Activated naive CD8-positive, alpha-beta T cell treated with anti-CD3 and anti-CD28 coated beads for 36 hours (primary cell): ENCODE measurements at regions not wholly inside any gene's neighbourhood (a gene's known extent, or its start where the extent isn't known, plus 50 kb on each side); places are given as distances from the start of the nearest gene placed in this dataset.
"Not testable (repeated sequence)": the region's sequence is repeated elsewhere in the genome, so short reads cannot be mapped to it uniquely, and the experiment has no call there.

Experiments
- DNase-seq: peaks from one replicate; pipeline ENCODE4 v3.0.0; 2021
- H3K27ac Mint-ChIP-seq: one replicate; pipeline ENCODE4 v1.8.0; 2022; ENCODE audit warnings: mild to moderate bottlenecking, moderate library complexity, mixed read lengths
- H3K27me3 Mint-ChIP-seq: one replicate; pipeline ENCODE4 v1.8.0; 2022; ENCODE audit warnings: mild to moderate bottlenecking, mixed read lengths
- H3K36me3 Mint-ChIP-seq: one replicate; pipeline ENCODE4 v1.8.0; 2021; ENCODE audit warnings: mild to moderate bottlenecking, mixed read lengths
- H3K4me1 Mint-ChIP-seq: one replicate; pipeline ENCODE4 v1.8.0; 2021; ENCODE audit warnings: mixed read lengths
- H3K4me3 Mint-ChIP-seq: one replicate; pipeline ENCODE4 v1.8.0; 2022; ENCODE audit warnings: mild to moderate bottlenecking, moderate library complexity, mixed read lengths
- H3K9me3 Mint-ChIP-seq: one replicate; pipeline ENCODE4 v1.8.0; 2022; ENCODE audit warnings: mixed read lengths

DNA sequence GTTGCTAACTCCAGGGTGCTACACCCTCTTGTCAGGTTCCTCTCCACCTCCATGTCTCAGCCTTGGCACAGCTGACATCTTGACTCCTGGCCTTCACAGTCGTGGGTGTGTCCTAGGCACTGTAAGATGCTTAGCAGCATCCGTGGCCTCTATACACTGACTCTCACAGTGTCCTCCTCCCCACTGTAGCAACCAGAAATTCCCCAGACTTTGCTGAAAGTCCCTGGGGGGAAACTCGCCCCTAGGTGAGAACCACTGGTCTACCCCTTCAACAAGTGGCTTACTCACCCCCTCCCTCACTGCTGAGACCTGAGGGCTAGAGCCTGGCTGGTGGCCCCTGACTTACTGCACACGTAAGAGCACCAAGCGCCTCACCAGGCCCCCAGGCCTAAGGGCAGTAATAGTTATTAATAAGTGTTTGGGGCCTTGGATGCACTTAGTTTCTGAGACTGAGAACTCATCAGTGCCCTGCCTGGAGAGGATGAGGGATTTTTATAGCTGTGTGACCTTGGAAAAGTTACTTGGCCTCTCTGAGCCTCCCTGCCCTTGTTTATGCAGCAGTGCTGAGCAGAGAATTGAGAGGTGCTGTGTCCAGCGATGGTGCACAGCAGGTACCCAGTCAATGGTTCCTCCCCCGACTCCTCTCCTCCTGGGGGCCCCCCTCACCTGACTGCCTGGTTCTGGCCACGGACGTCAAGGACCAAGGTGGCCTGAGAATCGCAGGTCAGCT lies 67.1 kb downstream of the RMI2 start:
- Mint-ChIP-seq H3K4me3 (no peak overlapping the region), H3K4me1 (peaks cover 3% of the 10 kb centered on the region), H3K36me3 (no peaks in the 10 kb centered on the region), H3K9me3 (no peaks in the 10 kb centered on the region), H3K27ac (no peak overlapping the region), H3K27me3 (no peaks in the 10 kb centered on the region)
- DNase-seq, result no peak

DNA sequence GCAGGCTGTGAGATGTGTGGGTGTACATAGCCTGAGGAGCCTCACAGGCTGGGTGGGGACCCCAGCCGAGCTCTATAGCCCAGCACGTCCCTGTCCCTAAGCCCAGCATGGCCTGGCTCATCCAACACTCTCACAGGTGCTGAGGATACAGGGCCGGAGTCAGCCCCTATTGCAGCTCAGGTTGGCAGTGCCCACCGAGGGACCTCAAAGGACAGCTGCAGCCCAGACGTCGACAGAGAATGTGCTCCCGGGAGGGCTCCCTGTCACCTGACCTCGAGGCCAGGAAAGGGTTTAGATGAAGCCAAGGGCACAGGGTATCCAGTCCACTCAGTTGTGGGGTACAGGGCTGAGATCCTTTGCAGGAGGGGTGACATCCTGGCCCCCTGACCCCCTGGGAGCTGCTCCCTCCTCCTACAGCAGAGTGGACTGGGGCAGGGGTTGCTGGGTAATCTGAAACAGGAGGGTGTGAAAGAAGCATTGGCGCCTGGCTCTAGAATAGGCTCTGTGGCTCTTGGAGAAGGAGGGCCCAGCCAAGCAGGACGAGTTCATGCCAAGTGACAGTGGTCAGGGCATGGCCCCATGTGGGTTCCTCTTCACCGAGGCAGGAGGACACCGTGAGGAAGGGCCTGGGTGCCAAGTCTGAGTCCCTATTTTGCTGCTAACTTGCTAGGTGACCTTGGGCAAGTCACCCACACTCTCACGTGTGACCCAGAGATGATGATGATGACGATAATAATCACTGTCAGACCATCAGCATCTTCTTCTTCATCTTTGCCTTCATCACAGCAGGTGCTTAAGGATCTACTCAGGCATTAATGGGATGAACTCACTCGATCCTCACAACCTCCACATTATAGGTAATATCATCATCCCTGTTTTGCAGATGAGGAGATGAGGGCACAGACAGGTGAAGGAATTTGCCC lies 68.0 kb downstream of the RMI2 start:
- Mint-ChIP-seq H3K9me3 (no peaks in the 10 kb centered on the region), H3K36me3 (no peaks in the 10 kb centered on the region), H3K27me3 (no peaks in the 10 kb centered on the region), H3K27ac (no peak overlapping the region), H3K4me1 (peaks cover 2% of the 10 kb centered on the region), H3K4me3 (no peak overlapping the region)
- DNase-seq, result no peak

DNA sequence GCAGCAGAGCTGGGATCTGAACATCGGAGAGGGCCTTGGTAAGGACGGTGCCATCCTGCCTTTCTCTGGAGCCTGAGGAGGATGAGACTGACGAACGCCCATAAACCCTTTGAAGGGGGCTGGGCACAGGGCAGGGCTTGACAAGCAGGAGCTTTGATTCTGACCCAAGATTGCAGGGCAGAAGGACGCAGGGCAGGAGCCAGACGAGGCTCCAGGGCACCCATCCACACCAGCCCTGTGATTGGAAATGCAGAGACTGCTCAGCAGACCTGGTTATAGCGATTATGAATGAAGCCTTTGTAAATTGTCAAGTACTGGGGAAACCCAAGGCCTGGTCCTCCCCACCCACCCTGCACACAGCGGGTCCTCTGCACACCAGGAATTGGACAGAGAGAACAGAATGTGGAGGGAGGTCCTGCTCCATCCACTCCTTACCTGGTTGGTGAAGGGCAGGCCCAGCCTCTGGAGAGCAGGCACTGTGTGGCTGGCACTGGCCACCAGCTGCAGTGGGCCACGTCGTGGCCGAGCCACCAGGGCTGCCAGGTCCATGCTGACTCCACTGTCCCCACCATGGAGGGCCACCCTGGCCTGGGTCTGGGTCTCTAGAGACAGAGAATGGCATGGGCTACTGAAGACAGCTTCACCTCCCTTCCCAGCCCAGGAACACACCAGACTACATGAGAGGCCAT lies 68.8 kb downstream of the RMI2 start:
- Mint-ChIP-seq H3K36me3 (no peaks in the 10 kb centered on the region), H3K27me3 (no peaks in the 10 kb centered on the region), H3K4me1 (no peaks in the 10 kb centered on the region), H3K27ac (no peak overlapping the region), H3K9me3 (no peaks in the 10 kb centered on the region), H3K4me3 (no peak overlapping the region)
- no peak for DNase-seq

DNA sequence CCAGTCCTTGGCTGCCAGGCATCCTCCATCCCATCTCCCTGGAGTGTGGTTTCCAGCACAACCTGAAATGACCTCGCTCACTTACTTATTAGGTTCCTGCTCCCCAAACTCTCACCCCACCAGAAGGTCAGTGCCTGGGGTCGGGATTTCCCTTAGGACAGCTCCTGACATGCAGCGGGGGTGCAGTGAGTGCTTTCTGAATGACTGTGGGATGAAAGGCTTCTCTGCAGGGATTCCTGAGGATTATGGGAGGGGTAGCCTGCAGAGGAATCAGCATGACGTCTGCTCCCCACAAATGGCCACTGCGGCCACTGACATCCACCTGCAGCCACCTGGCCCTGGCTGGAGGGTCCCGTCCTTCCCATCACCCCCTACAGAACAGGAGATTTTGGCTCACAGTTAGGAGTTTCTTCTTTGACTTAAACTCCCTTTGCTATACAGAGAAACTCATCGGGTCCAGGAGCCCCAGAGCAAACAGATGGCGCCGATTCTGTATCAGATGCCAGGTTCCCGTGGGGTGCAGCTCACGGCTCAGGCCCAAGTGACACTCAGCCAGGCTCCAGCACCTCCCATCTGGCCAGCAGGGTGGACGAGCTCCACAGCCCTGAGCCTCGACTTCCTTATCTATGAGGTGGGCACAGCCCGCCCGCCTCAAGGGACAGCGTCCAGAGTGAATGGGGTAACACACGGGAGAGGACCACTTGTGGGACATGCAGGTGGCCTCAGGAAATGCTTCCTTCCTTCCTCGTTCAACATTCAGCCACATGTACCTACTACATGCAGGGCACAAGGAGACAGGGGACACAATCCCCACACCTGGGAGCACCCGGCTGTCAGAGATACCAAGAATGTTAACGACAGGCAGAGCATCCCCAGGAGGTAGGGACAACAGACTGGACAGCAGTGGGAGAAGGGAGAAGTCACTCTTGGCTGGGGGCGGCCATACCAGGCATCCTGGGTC lies 69.8 kb downstream of the RMI2 start:
- H3K4me3 Mint-ChIP-seq, result no peak overlapping the region
- DNase-seq, result no peak
- no peaks in the 10 kb centered on the region for H3K36me3 Mint-ChIP-seq
- no peaks in the 10 kb centered on the region for H3K27me3 Mint-ChIP-seq
- H3K27ac Mint-ChIP-seq, result no peak overlapping the region
- no peaks in the 10 kb centered on the region for H3K9me3 Mint-ChIP-seq
- no peaks in the 10 kb centered on the region for H3K4me1 Mint-ChIP-seq

DNA sequence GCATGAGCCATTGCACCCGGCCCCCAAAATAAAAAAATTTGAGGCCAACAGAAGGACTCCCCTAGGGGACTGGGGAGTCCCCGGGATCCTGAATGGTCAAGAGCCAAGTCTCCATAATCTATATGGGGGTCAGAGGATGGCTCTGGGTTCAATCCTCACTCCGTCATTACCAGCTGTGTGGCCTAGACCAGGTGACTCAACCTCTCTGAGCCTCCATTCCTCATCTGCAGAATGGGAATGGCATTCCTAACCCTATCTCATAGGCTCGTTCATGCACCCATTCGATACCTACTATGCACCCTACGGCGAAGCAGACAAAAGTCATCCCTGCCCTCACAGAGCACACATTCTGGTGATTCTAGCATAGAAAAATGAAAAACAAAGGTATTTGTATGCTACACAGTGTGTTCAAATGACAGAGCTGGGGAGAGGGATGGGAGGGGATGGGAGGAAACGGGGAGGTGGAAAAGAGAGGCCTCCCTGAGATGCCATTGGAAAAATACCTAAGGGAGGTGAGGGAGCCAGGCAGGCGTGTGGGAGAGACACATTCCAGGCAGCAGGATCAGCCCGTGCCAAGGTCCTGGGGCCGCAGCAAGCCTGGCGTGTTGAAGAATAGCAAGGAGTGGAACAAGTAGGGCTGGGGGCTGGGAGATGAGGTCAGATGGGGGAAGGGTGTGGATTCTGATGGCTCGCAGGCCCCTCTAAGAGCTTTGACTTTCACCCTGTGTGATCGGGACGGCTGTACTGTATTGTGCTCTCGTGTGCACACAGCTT lies 71.2 kb downstream of the RMI2 start:
- Mint-ChIP-seq H3K36me3 (no peaks in the 10 kb centered on the region), H3K27me3 (no peaks in the 10 kb centered on the region), H3K4me1 (no peaks in the 10 kb centered on the region), H3K4me3 (no peak overlapping the region), H3K27ac (no peak overlapping the region), H3K9me3 (no peaks in the 10 kb centered on the region)
- no peak for DNase-seq

- no peaks in the 10 kb centered on the region for H3K36me3 Mint-ChIP-seq
- H3K4me3 Mint-ChIP-seq, result no peak overlapping the region
- no peaks in the 10 kb centered on the region for H3K27me3 Mint-ChIP-seq
- no peaks in the 10 kb centered on the region for H3K9me3 Mint-ChIP-seq
- DNase-seq, result no peak
- H3K27ac Mint-ChIP-seq, result no peak overlapping the region
- no peaks in the 10 kb centered on the region for H3K4me1 Mint-ChIP-seq
Observed at GRCh38 chr16:11417487-11417886, 72.2 kb downstream of the RMI2 start.

DNA sequence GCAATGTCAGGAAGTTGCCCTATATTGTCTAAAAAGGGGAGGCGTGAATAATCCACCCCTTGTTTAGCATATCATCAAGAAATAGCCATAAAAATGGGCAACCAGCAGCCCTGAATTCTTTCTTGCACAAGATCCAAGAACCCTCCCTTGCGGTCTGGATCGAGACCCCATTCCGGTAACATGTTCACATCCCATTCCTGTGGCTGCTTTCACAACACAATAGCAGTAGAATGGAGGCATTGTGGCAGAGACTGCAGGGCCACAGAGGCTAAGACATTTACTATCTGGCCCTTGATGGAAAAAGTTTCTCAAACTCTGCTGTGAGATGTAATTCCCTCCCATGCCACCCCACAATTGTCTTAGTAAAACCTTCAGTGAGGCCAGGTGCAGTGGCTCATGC lies 73.2 kb downstream of the RMI2 start:
- H3K9me3 Mint-ChIP-seq, result no peaks in the 10 kb centered on the region
- H3K4me1 Mint-ChIP-seq, result no peaks in the 10 kb centered on the region
- H3K27me3 Mint-ChIP-seq, result no peaks in the 10 kb centered on the region
- H3K4me3 Mint-ChIP-seq, result no peak overlapping the region
- no peaks in the 10 kb centered on the region for H3K36me3 Mint-ChIP-seq
- H3K27ac Mint-ChIP-seq, result no peak overlapping the region
- DNase-seq, result no peak

DNA sequence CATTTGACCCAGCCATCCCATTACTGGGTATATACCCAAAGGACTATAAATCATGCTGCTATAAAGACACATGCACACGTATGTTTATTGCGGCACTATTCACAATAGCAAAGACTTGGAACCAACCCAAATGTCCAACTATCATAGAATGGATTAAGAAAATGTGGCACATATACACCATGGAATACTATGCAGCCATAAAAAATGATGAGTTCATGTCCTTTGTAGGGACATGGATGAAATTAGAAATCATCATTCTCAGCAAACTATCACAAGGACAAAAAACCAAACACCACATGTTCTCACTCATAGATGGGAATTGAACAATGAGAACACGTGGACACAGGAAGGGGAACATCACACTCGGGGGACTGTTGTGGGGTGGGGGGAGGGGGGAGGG lies 74.8 kb downstream of the RMI2 start:
- DNase-seq, H3K9me3 Mint-ChIP-seq, H3K4me3 Mint-ChIP-seq, H3K36me3 Mint-ChIP-seq, H3K27ac Mint-ChIP-seq, H3K4me1 Mint-ChIP-seq, H3K27me3 Mint-ChIP-seq: not testable (repeated sequence)

DNA sequence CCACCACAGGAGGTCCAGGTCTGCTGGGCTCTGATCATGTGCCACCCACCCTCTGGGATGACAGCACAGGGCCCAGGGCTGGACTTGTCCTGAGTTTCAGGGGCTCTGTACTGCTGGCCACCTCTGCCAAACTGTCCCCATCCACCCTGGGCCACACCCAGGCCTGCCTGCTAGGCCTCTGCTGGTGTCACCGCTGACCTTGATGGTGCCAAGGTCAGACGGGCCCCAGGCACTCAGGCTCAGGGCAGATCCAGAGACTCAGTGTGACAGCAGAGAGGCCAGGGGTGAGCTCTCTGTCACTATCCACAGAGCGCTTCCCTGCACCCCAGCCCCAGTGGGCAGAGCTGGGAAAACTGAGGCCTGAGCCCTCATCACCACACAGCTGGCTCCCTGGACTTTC lies 75.6 kb downstream of the RMI2 start:
- H3K4me3 Mint-ChIP-seq, result no peak overlapping the region
- no peak for DNase-seq
- H3K27ac Mint-ChIP-seq, result no peak overlapping the region
- no peaks in the 10 kb centered on the region for H3K36me3 Mint-ChIP-seq
- H3K4me1 Mint-ChIP-seq, result no peaks in the 10 kb centered on the region
- H3K9me3 Mint-ChIP-seq, result no peaks in the 10 kb centered on the region
- H3K27me3 Mint-ChIP-seq, result no peaks in the 10 kb centered on the region

DNA sequence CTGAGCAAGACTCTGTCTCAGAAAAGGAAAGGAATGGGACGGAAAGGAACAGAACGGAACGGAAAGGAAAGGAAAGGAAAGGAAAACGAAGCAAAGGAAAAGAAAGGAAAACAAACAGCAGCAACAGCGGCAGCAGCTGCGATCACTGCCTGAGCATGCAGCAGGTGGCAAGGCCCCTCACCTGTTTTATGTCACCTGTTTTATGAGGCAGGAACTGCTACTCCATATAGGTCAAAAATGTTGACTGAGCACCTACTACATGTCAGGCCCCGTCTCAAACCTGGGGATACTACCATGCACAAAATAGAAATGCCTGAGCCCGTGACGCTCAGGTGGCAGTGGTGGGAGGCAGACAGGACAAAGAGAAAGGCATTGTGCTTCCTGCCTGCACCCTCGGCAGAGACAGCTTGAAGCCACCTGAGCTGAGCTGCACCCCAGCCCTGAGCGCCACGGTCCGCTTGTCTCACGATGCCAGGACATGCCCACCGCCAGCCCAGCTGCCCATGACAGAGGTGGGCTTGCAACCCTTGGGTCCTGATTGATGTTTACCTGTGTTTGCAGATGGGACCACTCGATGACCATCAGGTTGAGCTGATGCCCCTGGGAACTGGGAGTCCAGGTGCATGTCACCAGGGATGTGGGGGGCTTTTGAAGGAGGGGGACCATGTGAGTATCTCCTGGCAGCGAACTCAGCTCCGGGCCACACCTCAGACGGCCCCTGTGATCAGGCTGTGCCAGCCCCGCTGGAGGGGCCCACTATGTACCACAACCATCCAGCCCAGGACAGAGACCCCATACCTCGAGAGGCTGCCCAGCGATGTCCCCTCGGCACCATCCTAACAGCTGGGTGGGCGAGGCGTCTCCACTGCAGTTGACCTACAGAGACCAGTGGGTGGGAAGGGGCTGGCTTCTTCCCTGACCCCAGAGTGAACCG lies 77.4 kb downstream of the RMI2 start:
- no peak for DNase-seq
- H3K4me1 Mint-ChIP-seq, result no peaks in the 10 kb centered on the region

GRCh38 chr16:11423315-11424117 lies 78.3 kb downstream of the RMI2 start:
- no peaks in the 10 kb centered on the region for H3K4me1 Mint-ChIP-seq
- H3K4me3 Mint-ChIP-seq, result no peak overlapping the region
- H3K9me3 Mint-ChIP-seq, result no peaks in the 10 kb centered on the region
- H3K27me3 Mint-ChIP-seq, result no peaks in the 10 kb centered on the region
- DNase-seq, result no peak
- no peaks in the 10 kb centered on the region for H3K36me3 Mint-ChIP-seq
- H3K27ac Mint-ChIP-seq, result no peak overlapping the region

More for the DNA sequence above, 77.4 kb downstream of the RMI2 start:
- Mint-ChIP-seq H3K36me3 (no peaks in the 10 kb centered on the region), H3K4me3 (no peak overlapping the region), H3K27me3 (no peaks in the 10 kb centered on the region), H3K27ac (no peak overlapping the region), H3K9me3 (no peaks in the 10 kb centered on the region)

- no peak for DNase-seq
- Mint-ChIP-seq H3K36me3 (no peaks in the 10 kb centered on the region), H3K27ac (no peak overlapping the region), H3K4me3 (no peak overlapping the region), H3K4me1 (no peaks in the 10 kb centered on the region), H3K9me3 (no peaks in the 10 kb centered on the region), H3K27me3 (no peaks in the 10 kb centered on the region)
Observed at GRCh38 chr16:11424118-11424460, 78.8 kb downstream of the RMI2 start.

GRCh38 chr16:11425140-11425539 lies 79.9 kb downstream of the RMI2 start:
- Mint-ChIP-seq H3K27ac (no peak overlapping the region), H3K9me3 (no peaks in the 10 kb centered on the region), H3K4me1 (no peaks in the 10 kb centered on the region), H3K36me3 (no peaks in the 10 kb centered on the region), H3K27me3 (no peaks in the 10 kb centered on the region), H3K4me3 (no peak overlapping the region)
- no peak for DNase-seq
